Right lobe of liver (tissue), 4 donors: ENCODE measurements at regions not wholly inside any gene's neighbourhood (a gene's known extent, or its start where the extent isn't known, plus 50 kb on each side); places are given as distances from the start of the nearest gene placed in this dataset.

Source experiments
- CTCF ChIP-seq, 4 donors: fragments of 200-600 bp in 3 of 4; fragments of 450-650 bp in 1 of 4; IDR thresholded peaks; one replicate each; pipeline versions ENCODE4 v1.5.1 to v1.8.0; 2016 to 2022; ENCODE audit warnings: antibody characterized with exemption in 4 of 4, mild to moderate bottlenecking in 2 of 4
- POLR2A ChIP-seq: fragments of 450-650 bp; IDR thresholded peaks from one replicate; pipeline ENCODE4 v1.6.1; 2017; ENCODE audit warnings: antibody characterized with exemption, mild to moderate bottlenecking
- donor health status: DM: no; HTN: no; CAD: no.
- donor health status: DM: no; HTN: no; CAD: no.
- donor health status: DM: no; HTN: yes; CAD: no.

- TF ChIP-seq CTCF (IDR thresholded peaks at IDR 0.05) (no peak), POLR2A (no peak)
Measured at GRCh38 chr13:109857803-109858202, 71.4 kb upstream of the IRS2 start.
